BLaER1 (cell line): ENCODE measurements at regions not wholly inside any gene's neighbourhood (a gene's known extent, or its start where the extent isn't known, plus 50 kb on each side); places are given as distances from the start of the nearest gene placed in this dataset.

Experiments
- H3K27ac ChIP-seq: shearing (Covaris generic); formaldehyde crosslinking; 2 replicates; pipeline ENCODE4 v1.8.1; 2022
- H3K27me3 ChIP-seq: shearing (Covaris generic); formaldehyde crosslinking; 2 replicates; pipeline ENCODE4 v1.8.1; 2022
- H3K36me3 ChIP-seq: shearing (Covaris generic); formaldehyde crosslinking; 2 replicates; pipeline ENCODE4 v1.8.1; 2022
- H3K4me1 ChIP-seq: shearing (Covaris generic); formaldehyde crosslinking; 2 replicates; pipeline ENCODE4 v1.8.1; 2022
- H3K4me2 ChIP-seq: shearing (Covaris generic); formaldehyde crosslinking; 2 replicates; pipeline ENCODE4 v1.8.1; 2022
- H3K4me3 ChIP-seq: shearing (Covaris generic); formaldehyde crosslinking; 2 replicates; pipeline ENCODE4 v1.8.1; 2022
- H3K9ac ChIP-seq: shearing (Covaris generic); formaldehyde crosslinking; 2 replicates; pipeline ENCODE4 v1.8.1; 2022
- H3K9me3 ChIP-seq: shearing (Covaris generic); formaldehyde crosslinking; 2 replicates; pipeline ENCODE4 v1.8.1; 2022
- H4K20me1 ChIP-seq: shearing (Covaris generic); formaldehyde crosslinking; 2 replicates; pipeline ENCODE4 v1.8.1; 2022
- Cebpa-rat ChIP-seq: shearing (Covaris generic); IDR thresholded peaks from 2 replicates; pipeline ENCODE4 v1.8.1; 2022

DNA sequence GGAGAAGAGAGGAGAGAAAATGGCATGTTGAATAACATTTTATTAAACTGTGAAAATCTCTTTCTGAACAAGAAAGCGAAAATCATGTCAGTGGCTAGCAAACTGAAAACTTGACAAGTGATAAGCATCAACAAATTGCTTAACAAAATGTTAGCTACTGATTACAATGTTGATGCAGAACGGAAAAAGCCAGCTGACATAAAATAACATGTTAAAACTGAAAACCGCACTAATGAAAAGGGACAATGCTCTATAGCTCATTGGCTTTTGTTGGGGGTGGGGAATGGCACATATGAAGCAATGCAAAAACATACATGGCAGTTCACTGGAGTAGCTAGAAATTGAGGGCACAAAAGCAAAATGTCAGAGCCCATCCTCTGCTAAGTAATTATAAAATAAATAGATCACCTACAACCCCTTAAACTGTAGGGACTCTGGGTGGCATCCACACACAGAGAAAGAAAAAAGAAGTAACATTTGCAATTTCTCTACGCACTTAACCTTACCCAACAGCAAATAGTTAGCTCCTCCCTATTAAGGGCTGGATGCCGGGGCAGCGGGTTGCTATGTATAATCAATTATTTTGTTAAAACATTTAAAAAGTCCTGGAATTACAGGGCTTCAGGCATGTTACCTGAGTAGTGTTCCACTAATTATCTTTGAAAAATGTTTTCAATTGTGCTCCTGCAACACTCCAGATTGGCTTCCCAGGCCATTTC is 129.2 kb upstream of the USP15 start:
- no peaks in the 10 kb centered on the region for H4K20me1 ChIP-seq
- no peak overlapping the region for H3K9ac ChIP-seq
- no peak overlapping the region for H3K4me3 ChIP-seq
- H3K9me3 ChIP-seq: no peaks in the 10 kb centered on the region
- no peaks in the 10 kb centered on the region for H3K36me3 ChIP-seq
- TF ChIP-seq Cebpa-rat: no peak
- peaks cover 10% of the 10 kb centered on the region; the same call in 1 of the 2 replicates for H3K4me1 ChIP-seq
- H3K27ac ChIP-seq: no peak overlapping the region
- H3K27me3 ChIP-seq: no peaks in the 10 kb centered on the region
- H3K4me2 ChIP-seq: no peak overlapping the region

DNA sequence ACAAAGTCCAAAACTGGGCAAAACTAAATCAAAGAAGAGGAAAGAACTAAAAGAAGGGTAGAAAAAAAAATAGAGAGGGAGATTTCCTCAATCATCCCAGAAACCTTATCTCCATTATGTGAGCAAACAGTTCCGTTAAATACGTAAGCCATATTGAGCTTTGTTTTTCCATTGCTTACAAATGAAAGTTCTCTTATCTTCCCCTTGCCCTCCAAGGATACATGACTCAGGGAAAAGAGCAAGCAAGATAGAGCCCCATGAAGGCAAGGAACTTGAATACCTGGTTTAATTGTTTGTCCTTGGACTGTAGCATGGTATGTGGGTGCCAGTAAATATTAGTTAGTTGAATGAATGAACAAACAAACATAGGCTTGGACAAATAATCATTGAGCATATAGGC is 126.8 kb upstream of the USP15 start:
- no peaks in the 10 kb centered on the region for H3K36me3 ChIP-seq
- no peak overlapping the region for H3K4me3 ChIP-seq
- no peaks in the 10 kb centered on the region for H3K27me3 ChIP-seq
- H3K9ac ChIP-seq: no peak overlapping the region
- H3K4me1 ChIP-seq: peaks cover 9% of the 10 kb centered on the region
- H4K20me1 ChIP-seq: no peaks in the 10 kb centered on the region
- H3K9me3 ChIP-seq: no peaks in the 10 kb centered on the region
- H3K27ac ChIP-seq: no peak overlapping the region
- H3K4me2 ChIP-seq: no peak overlapping the region
- TF ChIP-seq Cebpa-rat: no peak

DNA sequence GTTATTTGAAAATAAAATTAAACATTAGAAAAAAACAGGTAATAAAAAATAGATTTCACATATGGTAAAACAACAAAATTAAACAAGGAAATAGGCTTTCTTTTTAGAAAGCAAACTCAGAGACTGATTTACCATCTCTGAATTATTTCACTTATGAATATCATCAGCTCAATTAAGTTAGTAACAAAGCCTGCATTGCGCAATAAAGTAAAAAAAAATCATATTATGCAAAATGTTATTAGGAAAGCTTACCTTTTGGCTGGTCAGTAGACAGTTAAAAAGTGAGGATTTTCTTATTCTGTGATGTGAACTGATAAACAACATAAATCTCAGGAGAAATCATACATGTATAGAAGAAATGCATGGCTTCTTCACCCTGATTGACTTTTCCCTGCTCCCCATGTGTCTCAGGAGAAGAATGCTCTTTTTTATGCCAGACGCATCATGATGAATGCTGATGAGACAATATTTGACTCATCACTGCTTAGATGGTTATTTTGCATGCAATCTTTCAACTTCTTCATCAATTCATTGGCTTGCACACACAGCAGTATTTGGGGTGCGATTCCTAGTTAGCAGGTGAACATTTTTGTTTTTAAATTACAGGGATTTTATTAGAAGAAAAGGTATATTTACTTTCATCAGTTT is 124.5 kb upstream of the USP15 start:
- H4K20me1 ChIP-seq: no peaks in the 10 kb centered on the region
- no peak overlapping the region for H3K9ac ChIP-seq
- no peak overlapping the region for H3K4me2 ChIP-seq
- H3K9me3 ChIP-seq: no peaks in the 10 kb centered on the region
- H3K4me3 ChIP-seq: no peak overlapping the region
- no peak overlapping the region for H3K27ac ChIP-seq
- TF ChIP-seq Cebpa-rat: peak; percentile 76; the same call in 1 of the 2 replicates
- H3K36me3 ChIP-seq: no peaks in the 10 kb centered on the region
- no peaks in the 10 kb centered on the region for H3K27me3 ChIP-seq
- H3K4me1 ChIP-seq: peaks cover 10% of the 10 kb centered on the region

DNA sequence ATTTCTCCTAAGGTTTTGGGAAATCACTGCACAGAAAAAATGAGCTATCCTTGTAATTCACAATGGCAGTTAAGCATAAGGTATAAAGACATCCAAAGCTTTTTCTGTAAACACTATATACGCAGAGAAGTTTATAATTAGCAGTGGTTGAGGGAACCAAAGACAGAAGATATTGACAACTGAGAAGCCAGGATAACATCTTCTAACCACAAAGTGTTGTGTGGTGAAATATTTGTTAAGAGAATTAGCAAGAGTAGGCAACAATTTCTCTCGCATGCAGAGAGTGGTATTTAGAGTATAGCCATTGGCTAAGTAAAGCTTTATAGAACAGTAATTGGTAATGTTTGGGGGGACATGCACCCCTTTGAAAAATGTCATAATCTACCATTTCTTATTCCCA is 123.7 kb upstream of the USP15 start:
- Histone ChIP-seq H3K4me1 (peaks cover 10% of the 10 kb centered on the region), H3K27me3 (no peaks in the 10 kb centered on the region), H3K4me3 (no peak overlapping the region), H3K27ac (no peak overlapping the region), H4K20me1 (no peaks in the 10 kb centered on the region), H3K36me3 (no peaks in the 10 kb centered on the region), H3K4me2 (no peak overlapping the region), H3K9ac (no peak overlapping the region), H3K9me3 (no peaks in the 10 kb centered on the region)
- TF ChIP-seq Cebpa-rat: no peak

DNA sequence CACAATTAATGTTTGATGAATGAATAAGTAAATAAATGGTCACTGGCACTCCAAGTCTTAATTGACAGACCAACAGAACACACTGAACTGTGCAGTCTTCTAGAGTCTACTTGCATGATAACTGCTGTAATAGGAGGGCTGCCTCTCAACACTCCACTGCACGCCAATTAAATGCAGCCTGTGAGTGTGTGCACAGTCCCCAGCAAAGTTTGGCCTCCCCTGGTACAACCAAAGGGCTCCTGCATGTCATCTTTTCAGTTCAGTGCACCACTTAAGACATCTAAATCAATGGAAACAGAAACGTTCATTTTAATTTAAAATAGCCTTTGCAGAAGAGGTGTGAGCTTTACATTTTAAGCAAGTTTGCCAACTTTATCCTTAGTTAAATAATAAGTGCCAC is 121.7 kb upstream of the USP15 start:
- Histone ChIP-seq H3K27me3 (no peaks in the 10 kb centered on the region), H3K4me3 (no peak overlapping the region), H3K27ac (no peak overlapping the region), H3K9ac (no peak overlapping the region), H3K9me3 (no peaks in the 10 kb centered on the region), H3K4me2 (peak overlapping the region; percentile 15; the same call in 1 of the 2 replicates), H4K20me1 (no peaks in the 10 kb centered on the region), H3K4me1 (peaks cover 10% of the 10 kb centered on the region), H3K36me3 (no peaks in the 10 kb centered on the region)
- no peak for TF ChIP-seq Cebpa-rat

DNA sequence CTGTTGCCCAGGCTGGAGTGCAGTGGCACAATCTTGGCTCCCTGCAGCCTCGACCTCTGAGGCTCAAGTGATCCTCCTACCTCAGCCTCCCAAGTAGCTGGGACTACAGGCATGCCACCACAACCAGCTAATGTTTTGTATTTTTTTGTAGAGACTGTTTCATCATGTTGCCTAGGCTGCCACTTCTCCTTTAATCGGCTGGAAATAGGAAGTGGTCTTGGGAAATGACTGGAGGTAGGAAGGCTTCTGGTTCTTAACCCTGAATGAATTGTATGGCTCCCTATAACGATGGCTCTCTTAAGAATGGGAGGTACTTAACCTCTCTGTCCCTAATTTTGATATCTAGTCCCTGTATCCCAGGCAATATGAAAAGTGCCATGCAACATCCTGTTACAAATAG is 113.9 kb upstream of the USP15 start:
- H3K9ac ChIP-seq: no peak overlapping the region
- no peaks in the 10 kb centered on the region for H3K27me3 ChIP-seq
- no peak overlapping the region for H3K4me2 ChIP-seq
- no peaks in the 10 kb centered on the region for H4K20me1 ChIP-seq
- H3K9me3 ChIP-seq: no peaks in the 10 kb centered on the region
- no peak for TF ChIP-seq Cebpa-rat
- no peaks in the 10 kb centered on the region for H3K4me1 ChIP-seq
- no peak overlapping the region for H3K27ac ChIP-seq
- H3K4me3 ChIP-seq: no peak overlapping the region
- H3K36me3 ChIP-seq: no peaks in the 10 kb centered on the region

DNA sequence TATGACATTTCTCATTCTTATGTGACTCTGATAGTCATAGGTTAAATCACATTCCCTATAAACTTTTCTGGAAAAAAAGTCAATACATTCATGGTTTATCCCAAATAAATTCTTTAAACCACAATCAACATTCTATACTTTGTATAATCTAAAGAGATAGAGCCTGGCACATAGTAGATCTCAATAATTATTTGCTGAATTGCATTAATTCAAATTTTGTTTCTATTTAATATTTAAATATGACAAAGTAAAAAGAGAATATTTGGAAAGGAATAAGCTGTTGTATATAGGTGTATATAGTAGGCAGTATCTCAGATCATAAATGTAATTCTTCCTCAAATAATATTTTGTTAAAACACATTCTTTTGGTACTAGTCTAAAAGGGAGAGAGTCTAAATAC is 102.2 kb upstream of the USP15 start:
- Histone ChIP-seq H3K9ac (no peak overlapping the region), H3K27me3 (no peaks in the 10 kb centered on the region), H3K4me3 (no peak overlapping the region), H3K27ac (no peak overlapping the region), H3K4me1 (peaks cover 16% of the 10 kb centered on the region), H3K9me3 (no peaks in the 10 kb centered on the region), H4K20me1 (no peaks in the 10 kb centered on the region), H3K36me3 (no peaks in the 10 kb centered on the region), H3K4me2 (no peak overlapping the region)
- no peak for TF ChIP-seq Cebpa-rat

DNA sequence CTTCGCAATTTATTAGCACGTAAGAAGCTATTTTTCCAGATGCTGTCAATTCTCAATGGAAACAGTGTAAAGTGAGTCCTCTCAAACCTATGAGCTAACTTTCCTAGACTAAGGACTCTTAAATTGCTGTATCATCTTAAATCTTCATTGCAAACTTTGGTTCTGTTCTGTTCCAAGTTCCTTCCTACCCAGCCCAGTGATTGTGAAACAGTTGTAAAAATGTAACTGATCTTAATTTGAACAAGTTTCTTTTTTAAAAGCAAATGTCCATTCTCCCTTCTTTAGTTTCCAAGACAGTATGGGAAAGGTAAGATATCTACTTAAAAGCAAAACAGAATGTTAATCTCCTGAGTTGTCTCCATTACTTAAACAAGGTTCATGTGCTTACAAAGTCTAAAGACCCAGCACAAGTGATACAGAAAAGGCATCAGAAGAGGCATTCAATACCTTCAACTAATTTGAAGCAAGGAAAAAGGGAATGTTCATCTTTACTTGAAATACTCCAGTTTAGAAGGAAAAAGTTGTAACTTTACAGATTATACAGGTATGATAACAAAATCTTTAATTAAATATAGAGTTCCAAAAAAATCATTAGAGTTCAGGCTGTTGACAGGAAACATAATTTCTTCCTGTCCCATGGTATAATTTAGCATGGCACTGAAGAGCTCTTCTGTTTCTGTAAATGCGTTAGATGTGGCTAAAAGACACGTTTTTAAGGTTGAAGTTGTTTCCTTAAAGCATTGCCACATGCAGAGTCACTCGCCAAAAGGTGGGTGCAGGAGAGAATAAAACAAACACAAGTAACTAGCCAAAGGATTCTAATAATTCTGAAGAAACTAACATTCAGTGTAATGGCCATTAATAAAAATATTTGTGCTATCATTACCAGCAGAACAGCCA is 101.5 kb upstream of the USP15 start:
- no peak overlapping the region for H3K27ac ChIP-seq
- H3K4me2 ChIP-seq: peak overlapping the region; percentile 47
- no peak overlapping the region for H3K4me3 ChIP-seq
- no peak for TF ChIP-seq Cebpa-rat
- no peaks in the 10 kb centered on the region for H3K9me3 ChIP-seq
- H4K20me1 ChIP-seq: no peaks in the 10 kb centered on the region
- peaks cover 16% of the 10 kb centered on the region for H3K4me1 ChIP-seq
- H3K27me3 ChIP-seq: no peaks in the 10 kb centered on the region
- no peaks in the 10 kb centered on the region for H3K36me3 ChIP-seq
- no peak overlapping the region for H3K9ac ChIP-seq

DNA sequence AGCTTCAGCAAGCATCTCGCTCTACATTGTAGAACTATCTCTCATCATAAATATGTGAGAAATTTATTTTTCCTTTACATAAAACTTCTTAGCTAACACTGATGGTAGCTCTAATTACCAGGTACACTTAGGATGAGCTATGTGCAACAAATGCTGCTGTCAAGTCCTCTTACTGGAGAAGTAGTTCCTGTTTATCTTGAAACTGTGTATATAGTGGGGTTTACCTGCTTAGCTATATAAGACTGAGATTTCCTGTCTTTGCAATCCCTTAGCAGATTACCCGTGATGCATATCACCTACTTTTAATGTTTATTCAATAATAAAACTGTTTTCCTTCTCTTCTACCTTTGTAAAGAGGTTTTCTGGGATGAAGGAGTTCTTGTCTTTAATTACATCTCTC is 98.0 kb upstream of the USP15 start:
- no peak for TF ChIP-seq Cebpa-rat
- Histone ChIP-seq H3K9me3 (no peaks in the 10 kb centered on the region), H4K20me1 (no peaks in the 10 kb centered on the region), H3K27ac (no peak overlapping the region), H3K4me3 (no peak overlapping the region), H3K4me2 (no peak overlapping the region), H3K4me1 (peaks cover 16% of the 10 kb centered on the region), H3K9ac (no peak overlapping the region), H3K36me3 (no peaks in the 10 kb centered on the region), H3K27me3 (no peaks in the 10 kb centered on the region)

DNA sequence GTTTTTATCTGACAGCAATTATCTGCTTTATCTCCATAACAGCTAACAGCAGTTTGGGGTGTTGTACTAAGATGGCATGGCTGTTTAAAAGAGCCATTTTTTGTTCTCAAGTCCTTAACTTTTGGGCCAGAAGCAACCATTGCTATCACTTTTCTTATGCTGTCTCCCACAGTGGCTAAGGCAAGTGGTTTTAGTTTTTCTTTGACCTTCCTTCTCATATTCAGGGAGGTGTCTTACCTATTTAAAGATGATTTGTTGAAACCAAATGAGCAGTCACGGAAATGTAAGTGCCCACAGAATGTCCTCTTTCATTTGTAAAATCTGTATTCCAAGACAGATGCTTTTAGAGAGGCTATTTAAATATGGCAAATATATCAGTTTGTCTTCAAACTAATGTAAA is 96.8 kb upstream of the USP15 start:
- no peak overlapping the region for H3K4me2 ChIP-seq
- H4K20me1 ChIP-seq: no peaks in the 10 kb centered on the region
- H3K4me1 ChIP-seq: peaks cover 16% of the 10 kb centered on the region
- no peak overlapping the region for H3K9ac ChIP-seq
- H3K4me3 ChIP-seq: no peak overlapping the region
- H3K9me3 ChIP-seq: no peaks in the 10 kb centered on the region
- no peaks in the 10 kb centered on the region for H3K27me3 ChIP-seq
- H3K27ac ChIP-seq: no peak overlapping the region
- no peaks in the 10 kb centered on the region for H3K36me3 ChIP-seq
- TF ChIP-seq Cebpa-rat: no peak
